ENCODE measurements at regions not wholly inside any gene's neighbourhood (a gene's known extent, or its start where the extent isn't known, plus 50 kb on each side); places are given as distances from the start of the nearest gene placed in this dataset.

- Histone ChIP-seq H3K4me3 (ENCODE audit: low read depth, low read length) (no peak overlapping the region), H3K27me3 (ENCODE audit: insufficient read depth, low read depth, severe bottlenecking) (no peaks in the 10 kb centered on the region), H3K36me3 (no peaks in the 10 kb centered on the region), H3K27ac (no peak overlapping the region), H3K9me3 (ENCODE audit: severe bottlenecking) (no peaks in the 10 kb centered on the region)
- DNase-seq: no peak
- no peak for TF ChIP-seq CTCF (IDR thresholded peaks at IDR 0.05; ENCODE audit: low read depth, low read length)
Observed at GRCh38 chr3:191543018-191543417, 82.1 kb downstream of the PYDC2 start.

- no peak for TF ChIP-seq CTCF (IDR thresholded peaks at IDR 0.05; ENCODE audit: low read depth, low read length)
- DNase-seq: no peak
- H3K9me3 ChIP-seq (ENCODE audit: severe bottlenecking): no peaks in the 10 kb centered on the region
- H3K36me3 ChIP-seq: no peaks in the 10 kb centered on the region
- H3K27me3 ChIP-seq (ENCODE audit: insufficient read depth, low read depth, severe bottlenecking): no peaks in the 10 kb centered on the region
- no peak overlapping the region for H3K27ac ChIP-seq
- no peak overlapping the region for H3K4me3 ChIP-seq (ENCODE audit: low read depth, low read length)
Observed at GRCh38 chr3:191543897-191544296, 82.9 kb downstream of the PYDC2 start.

GRCh38 chr3:191549357-191549756, 88.4 kb downstream of the PYDC2 start:
- no peak overlapping the region for H3K27ac ChIP-seq
- no peak overlapping the region for H3K4me3 ChIP-seq (ENCODE audit: low read depth, low read length)
- no peaks in the 10 kb centered on the region for H3K9me3 ChIP-seq (ENCODE audit: severe bottlenecking)
- no peak for DNase-seq
- H3K27me3 ChIP-seq (ENCODE audit: insufficient read depth, low read depth, severe bottlenecking): no peaks in the 10 kb centered on the region
- no peak for TF ChIP-seq CTCF (IDR thresholded peaks at IDR 0.05; ENCODE audit: low read depth, low read length)
- H3K36me3 ChIP-seq: no peaks in the 10 kb centered on the region

- Histone ChIP-seq H3K36me3 (no peaks in the 10 kb centered on the region), H3K9me3 (ENCODE audit: severe bottlenecking) (no peaks in the 10 kb centered on the region), H3K4me3 (ENCODE audit: low read depth, low read length) (no peak overlapping the region), H3K27me3 (ENCODE audit: insufficient read depth, low read depth, severe bottlenecking) (no peaks in the 10 kb centered on the region), H3K27ac (no peak overlapping the region)
- TF ChIP-seq CTCF (IDR thresholded peaks at IDR 0.05; ENCODE audit: low read depth, low read length): no peak
- DNase-seq: no peak
Observed at GRCh38 chr3:191555037-191555436, 94.1 kb downstream of the PYDC2 start.

GRCh38 chr3:191557322-191557721, 96.4 kb downstream of the PYDC2 start:
- no peak for DNase-seq
- Histone ChIP-seq H3K36me3 (no peaks in the 10 kb centered on the region), H3K4me3 (ENCODE audit: low read depth, low read length) (no peak overlapping the region), H3K9me3 (ENCODE audit: severe bottlenecking) (no peaks in the 10 kb centered on the region), H3K27ac (no peak overlapping the region), H3K27me3 (ENCODE audit: insufficient read depth, low read depth, severe bottlenecking) (no peaks in the 10 kb centered on the region)
- TF ChIP-seq CTCF (IDR thresholded peaks at IDR 0.05; ENCODE audit: low read depth, low read length): no peak

GRCh38 chr3:191563722-191564121, 102.8 kb downstream of the PYDC2 start:
- Histone ChIP-seq H3K4me3 (ENCODE audit: low read depth, low read length) (no peak overlapping the region), H3K27ac (no peak overlapping the region), H3K9me3 (ENCODE audit: severe bottlenecking) (no peaks in the 10 kb centered on the region), H3K27me3 (ENCODE audit: insufficient read depth, low read depth, severe bottlenecking) (no peaks in the 10 kb centered on the region), H3K36me3 (no peaks in the 10 kb centered on the region)
- no peak for DNase-seq
- TF ChIP-seq CTCF (IDR thresholded peaks at IDR 0.05; ENCODE audit: low read depth, low read length): no peak
